ENCODE measurements at regions not wholly inside any gene's neighbourhood (a gene's known extent, or its start where the extent isn't known, plus 50 kb on each side); places are given as distances from the start of the nearest gene placed in this dataset.

- no peak for DNase-seq
- no peaks in the 10 kb centered on the region for H3K27me3 Mint-ChIP-seq
- peaks cover 5% of the 10 kb centered on the region for H3K9me3 Mint-ChIP-seq
- ChIA-PET CTCF (no interaction called here), POLR2A (no interaction called here)
- no peaks in the 10 kb centered on the region for H3K36me3 Mint-ChIP-seq (ENCODE audit: low read depth)
- H3K27ac Mint-ChIP-seq, result no peak overlapping the region
- intact Hi-C loops (cut with micrococcal nuclease), result no loop called here
- no peak for ATAC-seq
- no peak for TF ChIP-seq CTCF (IDR thresholded peaks at IDR 0.05)
- H3K4me3 Mint-ChIP-seq, result no peak overlapping the region
- H3K4me1 Mint-ChIP-seq (ENCODE audit: low read depth), result peaks cover 5% of the 10 kb centered on the region
These were observed 60.5 kb upstream of the ZNRF2 start for GRCh38 chr7:30223896-30224295.

- POLR2A ChIA-PET, result no interaction called here
These were observed 59.8 kb upstream of the ZNRF2 start for GRCh38 chr7:30224511-30225062.

GRCh38 chr7:30225863-30226613 is 58.4 kb upstream of the ZNRF2 start:
- no peaks in the 10 kb centered on the region for H3K9me3 Mint-ChIP-seq
- POLR2A ChIA-PET, result no interaction called here
- H3K27ac Mint-ChIP-seq, result no peak overlapping the region
- DNase-seq (peak; percentile 7), ATAC-seq (peak; percentile 62)
- CTCF ChIA-PET, result no interaction called here
- H3K4me3 Mint-ChIP-seq, result no peak overlapping the region
- no peaks in the 10 kb centered on the region for H3K36me3 Mint-ChIP-seq (ENCODE audit: low read depth)
- no peak for TF ChIP-seq CTCF (IDR thresholded peaks at IDR 0.05)
- intact Hi-C loops (cut with micrococcal nuclease), result no loop called here
- no peaks in the 10 kb centered on the region for H3K27me3 Mint-ChIP-seq
- peaks cover 5% of the 10 kb centered on the region for H3K4me1 Mint-ChIP-seq (ENCODE audit: low read depth)

More at GRCh38 chr7:30224511-30225062, 59.8 kb upstream of the ZNRF2 start:
- no peak for TF ChIP-seq CTCF (IDR thresholded peaks at IDR 0.05)
- CTCF ChIA-PET, result no interaction called here
- intact Hi-C loops (cut with micrococcal nuclease), result no loop called here
- H3K36me3 Mint-ChIP-seq (ENCODE audit: low read depth), result no peaks in the 10 kb centered on the region
- DNase-seq (no peak), ATAC-seq (no peak)
- peaks cover 2% of the 10 kb centered on the region for H3K9me3 Mint-ChIP-seq
- H3K4me3 Mint-ChIP-seq, result no peak overlapping the region
- H3K27me3 Mint-ChIP-seq, result no peaks in the 10 kb centered on the region
- no peak overlapping the region for H3K27ac Mint-ChIP-seq
- H3K4me1 Mint-ChIP-seq (ENCODE audit: low read depth), result peaks cover 5% of the 10 kb centered on the region

- peaks cover 5% of the 10 kb centered on the region for H3K4me1 Mint-ChIP-seq (ENCODE audit: low read depth)
- no peaks in the 10 kb centered on the region for H3K9me3 Mint-ChIP-seq
- no peak for ATAC-seq
- no peak overlapping the region for H3K27ac Mint-ChIP-seq
- no peaks in the 10 kb centered on the region for H3K36me3 Mint-ChIP-seq (ENCODE audit: low read depth)
- no peak for DNase-seq
- no peaks in the 10 kb centered on the region for H3K27me3 Mint-ChIP-seq
- no peak for TF ChIP-seq CTCF (IDR thresholded peaks at IDR 0.05)
- intact Hi-C loops (cut with micrococcal nuclease), result no loop called here
- no peak overlapping the region for H3K4me3 Mint-ChIP-seq
- ChIA-PET POLR2A (no interaction called here), CTCF (no interaction called here)
These were observed 57.7 kb upstream of the ZNRF2 start for GRCh38 chr7:30226614-30227268.

GRCh38 chr7:30231271-30231670 is 53.1 kb upstream of the ZNRF2 start:
- H3K9me3 Mint-ChIP-seq, result no peaks in the 10 kb centered on the region

More at GRCh38 chr7:30231271-30231670, 53.1 kb upstream of the ZNRF2 start:
- no peaks in the 10 kb centered on the region for H3K27me3 Mint-ChIP-seq
- no peak overlapping the region for H3K27ac Mint-ChIP-seq
- TF ChIP-seq CTCF (IDR thresholded peaks at IDR 0.05), result no peak
- ChIA-PET POLR2A (no interaction called here), CTCF (no interaction called here)
- H3K36me3 Mint-ChIP-seq (ENCODE audit: low read depth), result no peaks in the 10 kb centered on the region
- no peaks in the 10 kb centered on the region for H3K4me1 Mint-ChIP-seq (ENCODE audit: low read depth)
- ATAC-seq, result no peak
- DNase-seq, result no peak
- intact Hi-C loops (cut with micrococcal nuclease), result no loop called here
- no peak overlapping the region for H3K4me3 Mint-ChIP-seq
